ENCODE measurements at regions not wholly inside any gene's neighbourhood (a gene's known extent, or its start where the extent isn't known, plus 50 kb on each side); places are given as distances from the start of the nearest gene placed in this dataset.

DNA sequence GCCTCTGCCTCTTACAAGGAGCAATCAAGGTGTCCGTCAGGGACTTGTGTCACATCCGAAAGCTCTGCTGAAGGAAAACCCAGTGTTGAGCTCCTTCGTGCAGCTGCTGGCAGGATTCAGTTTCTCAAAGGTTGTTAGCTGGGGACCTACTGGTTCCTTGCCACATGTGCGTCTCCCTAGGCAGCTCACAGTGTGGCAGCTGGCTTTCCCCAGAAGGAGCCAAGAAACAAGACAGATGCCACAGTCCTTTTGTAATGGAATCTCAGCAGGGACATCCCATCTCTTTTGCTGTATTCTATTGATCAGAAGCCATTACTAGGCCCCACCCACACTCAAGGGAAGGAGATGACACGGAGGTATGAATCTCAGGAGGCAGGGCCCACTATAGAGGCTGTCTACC is 488.8 kb downstream of the CD83 start:
- no peak for TF ChIP-seq POLR2AphosphoS5 (IDR thresholded peaks at IDR 0.05; ENCODE audit: insufficient read depth in 1 of 2, low read depth in 1 of 2)
- TF ChIP-seq, protein P1, sequence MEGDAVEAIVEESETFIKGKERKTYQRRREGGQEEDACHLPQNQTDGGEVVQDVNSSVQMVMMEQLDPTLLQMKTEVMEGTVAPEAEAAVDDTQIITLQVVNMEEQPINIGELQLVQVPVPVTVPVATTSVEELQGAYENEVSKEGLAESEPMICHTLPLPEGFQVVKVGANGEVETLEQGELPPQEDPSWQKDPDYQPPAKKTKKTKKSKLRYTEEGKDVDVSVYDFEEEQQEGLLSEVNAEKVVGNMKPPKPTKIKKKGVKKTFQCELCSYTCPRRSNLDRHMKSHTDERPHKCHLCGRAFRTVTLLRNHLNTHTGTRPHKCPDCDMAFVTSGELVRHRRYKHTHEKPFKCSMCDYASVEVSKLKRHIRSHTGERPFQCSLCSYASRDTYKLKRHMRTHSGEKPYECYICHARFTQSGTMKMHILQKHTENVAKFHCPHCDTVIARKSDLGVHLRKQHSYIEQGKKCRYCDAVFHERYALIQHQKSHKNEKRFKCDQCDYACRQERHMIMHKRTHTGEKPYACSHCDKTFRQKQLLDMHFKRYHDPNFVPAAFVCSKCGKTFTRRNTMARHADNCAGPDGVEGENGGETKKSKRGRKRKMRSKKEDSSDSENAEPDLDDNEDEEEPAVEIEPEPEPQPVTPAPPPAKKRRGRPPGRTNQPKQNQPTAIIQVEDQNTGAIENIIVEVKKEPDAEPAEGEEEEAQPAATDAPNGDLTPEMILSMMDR (IDR thresholded peaks at IDR 0.05) = no peak
- no peak for TF ChIP-seq POLR2A (IDR thresholded peaks at IDR 0.05)
